ENCODE measurements at regions not wholly inside any gene's neighbourhood (a gene's known extent, or its start where the extent isn't known, plus 50 kb on each side); places are given as distances from the start of the nearest gene placed in this dataset.

GRCh38 chr15:95580121-95580520, 750.4 kb upstream of the NR2F2 start:
- Histone ChIP-seq H3K4me1 (ENCODE audit: insufficient read depth, low read length) (no peaks in the 10 kb centered on the region), H3K9me3 (ENCODE audit: control insufficient read depth, insufficient read depth, low read length) (no peaks in the 10 kb centered on the region), H3K36me3 (ENCODE audit: insufficient read depth, low read length) (no peaks in the 10 kb centered on the region), H3K9ac (ENCODE audit: low read depth, low read length) (no peak overlapping the region)

- H3K9me3 ChIP-seq (ENCODE audit: control insufficient read depth, insufficient read depth, low read length) = no peaks in the 10 kb centered on the region
Observed at GRCh38 chr15:95581595-95581994, 748.9 kb upstream of the NR2F2 start.

GRCh38 chr15:95584088-95584487, 746.4 kb upstream of the NR2F2 start:
- Histone ChIP-seq H3K9me3 (ENCODE audit: control insufficient read depth, insufficient read depth, low read length) (no peaks in the 10 kb centered on the region), H3K36me3 (ENCODE audit: insufficient read depth, low read length) (no peaks in the 10 kb centered on the region), H3K9ac (ENCODE audit: low read depth, low read length) (no peak overlapping the region), H3K4me1 (ENCODE audit: insufficient read depth, low read length) (no peaks in the 10 kb centered on the region)

More at GRCh38 chr15:95581595-95581994, 748.9 kb upstream of the NR2F2 start:
- H3K9ac ChIP-seq (ENCODE audit: low read depth, low read length) = no peak overlapping the region
- H3K4me1 ChIP-seq (ENCODE audit: insufficient read depth, low read length) = no peaks in the 10 kb centered on the region
- no peaks in the 10 kb centered on the region for H3K36me3 ChIP-seq (ENCODE audit: insufficient read depth, low read length)

- Histone ChIP-seq H3K4me1 (ENCODE audit: insufficient read depth, low read length) (no peaks in the 10 kb centered on the region), H3K9me3 (ENCODE audit: control insufficient read depth, insufficient read depth, low read length) (no peaks in the 10 kb centered on the region), H3K9ac (ENCODE audit: low read depth, low read length) (no peak overlapping the region), H3K36me3 (ENCODE audit: insufficient read depth, low read length) (no peaks in the 10 kb centered on the region)
Observed at GRCh38 chr15:95588056-95588455, 742.4 kb upstream of the NR2F2 start.

GRCh38 chr15:95590533-95591044, 739.9 kb upstream of the NR2F2 start:
- H3K36me3 ChIP-seq (ENCODE audit: insufficient read depth, low read length) = no peaks in the 10 kb centered on the region
- H3K9me3 ChIP-seq (ENCODE audit: control insufficient read depth, insufficient read depth, low read length) = no peaks in the 10 kb centered on the region
- no peaks in the 10 kb centered on the region for H3K4me1 ChIP-seq (ENCODE audit: insufficient read depth, low read length)
- H3K9ac ChIP-seq (ENCODE audit: low read depth, low read length) = no peak overlapping the region

GRCh38 chr15:95591270-95591669, 739.2 kb upstream of the NR2F2 start:
- H3K36me3 ChIP-seq (ENCODE audit: insufficient read depth, low read length) = no peaks in the 10 kb centered on the region
- no peak overlapping the region for H3K9ac ChIP-seq (ENCODE audit: low read depth, low read length)
- no peaks in the 10 kb centered on the region for H3K9me3 ChIP-seq (ENCODE audit: control insufficient read depth, insufficient read depth, low read length)
- H3K4me1 ChIP-seq (ENCODE audit: insufficient read depth, low read length) = no peaks in the 10 kb centered on the region

GRCh38 chr15:95591886-95592285, 738.6 kb upstream of the NR2F2 start:
- Histone ChIP-seq H3K9ac (ENCODE audit: low read depth, low read length) (no peak overlapping the region), H3K4me1 (ENCODE audit: insufficient read depth, low read length) (no peaks in the 10 kb centered on the region)

GRCh38 chr15:95594496-95594895, 736.0 kb upstream of the NR2F2 start:
- no peaks in the 10 kb centered on the region for H3K4me1 ChIP-seq (ENCODE audit: insufficient read depth, low read length)
- H3K9ac ChIP-seq (ENCODE audit: low read depth, low read length) = no peak overlapping the region
- H3K9me3 ChIP-seq (ENCODE audit: control insufficient read depth, insufficient read depth, low read length) = no peaks in the 10 kb centered on the region
- H3K36me3 ChIP-seq (ENCODE audit: insufficient read depth, low read length) = no peaks in the 10 kb centered on the region

More at GRCh38 chr15:95591886-95592285, 738.6 kb upstream of the NR2F2 start:
- Histone ChIP-seq H3K9me3 (ENCODE audit: control insufficient read depth, insufficient read depth, low read length) (no peaks in the 10 kb centered on the region), H3K36me3 (ENCODE audit: insufficient read depth, low read length) (no peaks in the 10 kb centered on the region)

GRCh38 chr15:95595759-95596158, 734.7 kb upstream of the NR2F2 start:
- no peaks in the 10 kb centered on the region for H3K4me1 ChIP-seq (ENCODE audit: insufficient read depth, low read length)

GRCh38 chr15:95596496-95596895, 734.0 kb upstream of the NR2F2 start:
- no peaks in the 10 kb centered on the region for H3K4me1 ChIP-seq (ENCODE audit: insufficient read depth, low read length)
- no peak overlapping the region for H3K9ac ChIP-seq (ENCODE audit: low read depth, low read length)
- H3K36me3 ChIP-seq (ENCODE audit: insufficient read depth, low read length) = no peaks in the 10 kb centered on the region
- no peaks in the 10 kb centered on the region for H3K9me3 ChIP-seq (ENCODE audit: control insufficient read depth, insufficient read depth, low read length)

More at GRCh38 chr15:95595759-95596158, 734.7 kb upstream of the NR2F2 start:
- Histone ChIP-seq H3K9me3 (ENCODE audit: control insufficient read depth, insufficient read depth, low read length) (no peaks in the 10 kb centered on the region), H3K36me3 (ENCODE audit: insufficient read depth, low read length) (no peaks in the 10 kb centered on the region), H3K9ac (ENCODE audit: low read depth, low read length) (no peak overlapping the region)

GRCh38 chr15:95598251-95598855, 732.1 kb upstream of the NR2F2 start:
- no peaks in the 10 kb centered on the region for H3K4me1 ChIP-seq (ENCODE audit: insufficient read depth, low read length)
- H3K36me3 ChIP-seq (ENCODE audit: insufficient read depth, low read length) = no peaks in the 10 kb centered on the region
- no peaks in the 10 kb centered on the region for H3K9me3 ChIP-seq (ENCODE audit: control insufficient read depth, insufficient read depth, low read length)
- no peak overlapping the region for H3K9ac ChIP-seq (ENCODE audit: low read depth, low read length)

- Histone ChIP-seq H3K9ac (ENCODE audit: low read depth, low read length) (no peak overlapping the region), H3K4me1 (ENCODE audit: insufficient read depth, low read length) (no peaks in the 10 kb centered on the region; the same call in 1 of the 2 replicates), H3K36me3 (ENCODE audit: insufficient read depth, low read length) (no peaks in the 10 kb centered on the region), H3K9me3 (ENCODE audit: control insufficient read depth, insufficient read depth, low read length) (no peaks in the 10 kb centered on the region)
Observed at GRCh38 chr15:95600367-95600766, 730.1 kb upstream of the NR2F2 start.

- Histone ChIP-seq H3K4me1 (ENCODE audit: insufficient read depth, low read length) (no peaks in the 10 kb centered on the region; the same call in 1 of the 2 replicates), H3K36me3 (ENCODE audit: insufficient read depth, low read length) (no peaks in the 10 kb centered on the region), H3K9ac (ENCODE audit: low read depth, low read length) (no peak overlapping the region), H3K9me3 (ENCODE audit: control insufficient read depth, insufficient read depth, low read length) (no peaks in the 10 kb centered on the region)
Observed at GRCh38 chr15:95600884-95601283, 729.6 kb upstream of the NR2F2 start.

GRCh38 chr15:95601525-95601924, 729.0 kb upstream of the NR2F2 start:
- Histone ChIP-seq H3K9ac (ENCODE audit: low read depth, low read length) (no peak overlapping the region), H3K36me3 (ENCODE audit: insufficient read depth, low read length) (no peaks in the 10 kb centered on the region), H3K9me3 (ENCODE audit: control insufficient read depth, insufficient read depth, low read length) (no peaks in the 10 kb centered on the region), H3K4me1 (ENCODE audit: insufficient read depth, low read length) (no peaks in the 10 kb centered on the region; the same call in 1 of the 2 replicates)

- Histone ChIP-seq H3K9me3 (ENCODE audit: control insufficient read depth, insufficient read depth, low read length) (no peaks in the 10 kb centered on the region), H3K36me3 (ENCODE audit: insufficient read depth, low read length) (no peaks in the 10 kb centered on the region), H3K4me1 (ENCODE audit: insufficient read depth, low read length) (no peaks in the 10 kb centered on the region; the same call in 1 of the 2 replicates), H3K9ac (ENCODE audit: low read depth, low read length) (no peak overlapping the region)
Observed at GRCh38 chr15:95603802-95604201, 726.7 kb upstream of the NR2F2 start.
